NCI-H1105 (cell line): ENCODE measurements at regions not wholly inside any gene's neighbourhood (a gene's known extent, or its start where the extent isn't known, plus 50 kb on each side); places are given as distances from the start of the nearest gene placed in this dataset.
"Not testable (repeated sequence)": the region's sequence is repeated elsewhere in the genome, so short reads cannot be mapped to it uniquely, and the experiment has no call there.

ENCODE experiments used
- DNase-seq: peaks from one replicate; lab custom pipeline; 2025; lab: John Stamatoyannopoulos, UW

DNA sequence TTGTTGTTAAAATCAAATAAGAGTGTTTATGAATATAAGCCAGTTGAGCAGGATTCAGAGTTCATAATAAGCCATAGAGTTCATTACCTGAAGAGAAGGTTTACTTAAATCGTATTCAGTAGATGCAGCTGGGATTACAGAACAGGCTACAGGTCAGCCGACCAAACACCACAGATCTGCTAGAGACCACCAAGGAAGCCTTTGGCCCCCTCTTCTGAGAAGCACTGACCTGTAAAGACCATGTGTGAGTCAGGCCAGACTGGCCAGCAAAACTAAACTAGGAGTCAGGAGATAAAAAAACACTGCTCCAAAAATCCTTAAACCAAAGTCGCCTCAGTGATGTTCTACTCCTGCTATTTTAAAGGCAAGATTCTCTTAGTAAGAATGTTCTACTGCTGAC lies 1125.5 kb downstream of the FAT4 start:
- no peak for DNase-seq

DNA sequence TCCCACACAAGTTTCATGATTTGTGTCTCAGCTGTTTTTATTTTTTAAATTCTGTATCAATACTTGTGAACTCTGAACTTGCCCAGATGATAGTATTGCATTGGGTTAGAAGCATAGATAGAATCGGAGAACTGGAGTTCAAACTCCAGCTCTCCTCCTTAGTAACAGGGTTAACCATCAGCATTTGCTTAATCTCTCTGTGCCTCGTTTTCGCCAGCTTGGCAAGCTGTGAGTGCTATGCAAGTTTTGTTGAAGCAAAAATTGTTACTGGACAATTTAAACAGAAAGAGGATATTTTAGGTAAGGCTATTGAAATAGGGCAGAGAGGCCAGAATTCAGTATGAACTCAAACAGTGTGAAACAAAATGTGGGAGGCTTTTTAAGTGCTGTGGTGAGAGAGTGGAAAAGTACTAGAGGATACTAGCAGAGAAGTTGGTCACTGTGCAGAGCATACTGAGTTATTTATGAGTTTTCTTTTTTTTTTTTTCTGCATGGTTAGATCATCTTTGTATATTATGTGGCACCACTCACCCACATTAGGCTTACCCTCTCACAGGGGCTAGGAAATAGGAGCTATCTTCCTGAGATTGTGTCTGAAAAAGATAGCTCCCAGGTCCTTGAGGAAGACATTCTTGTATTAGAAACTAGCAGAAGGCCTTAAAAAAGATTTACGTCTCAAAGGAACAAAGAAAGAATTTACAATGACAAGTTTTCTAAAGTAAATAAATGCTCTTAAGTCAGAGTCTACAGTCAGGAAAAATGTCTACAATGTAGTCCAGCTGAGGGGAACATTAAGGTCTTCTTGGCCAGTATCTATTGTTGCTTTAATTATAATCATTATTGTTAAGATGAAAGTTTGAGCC lies 1126.6 kb downstream of the FAT4 start:
- DNase-seq = no peak

DNA sequence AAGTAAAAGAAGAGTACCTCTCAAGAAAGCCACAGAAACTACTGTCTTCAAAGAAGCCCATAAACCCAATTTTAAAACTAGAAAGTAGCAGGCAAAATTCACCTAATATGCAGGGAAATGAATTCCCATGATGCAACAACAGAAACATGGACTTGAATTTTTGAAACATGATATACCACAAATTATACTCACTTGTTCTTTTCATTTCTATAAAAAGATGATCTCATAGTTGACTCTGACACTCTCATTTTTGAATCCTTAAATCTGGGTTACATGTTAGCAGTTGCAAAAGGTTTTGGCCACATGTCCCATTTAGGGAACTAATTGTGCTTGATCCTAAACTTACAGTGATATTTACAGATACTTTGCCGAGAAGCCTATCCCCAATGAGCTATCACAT lies 1130.8 kb downstream of the FAT4 start:
- DNase-seq = no peak

DNA sequence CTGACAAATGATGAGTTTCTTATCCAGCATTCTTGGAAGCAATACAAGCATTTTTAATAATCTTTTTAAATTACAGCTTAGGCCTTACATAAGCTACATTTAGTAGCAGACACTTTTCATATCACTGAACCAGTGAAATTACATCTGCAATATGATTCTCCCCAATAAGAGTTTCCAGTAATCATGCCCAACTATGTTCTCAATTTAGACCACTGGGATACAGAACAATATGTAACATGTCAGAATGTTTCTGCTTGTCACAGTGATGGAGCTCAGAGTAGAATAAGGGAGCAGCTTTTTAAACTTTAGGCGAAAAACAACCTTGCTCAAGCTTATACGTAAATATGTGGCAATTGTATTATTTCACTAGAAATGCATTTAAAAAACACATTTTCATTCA lies 1132.2 kb downstream of the FAT4 start:
- no peak for DNase-seq

DNA sequence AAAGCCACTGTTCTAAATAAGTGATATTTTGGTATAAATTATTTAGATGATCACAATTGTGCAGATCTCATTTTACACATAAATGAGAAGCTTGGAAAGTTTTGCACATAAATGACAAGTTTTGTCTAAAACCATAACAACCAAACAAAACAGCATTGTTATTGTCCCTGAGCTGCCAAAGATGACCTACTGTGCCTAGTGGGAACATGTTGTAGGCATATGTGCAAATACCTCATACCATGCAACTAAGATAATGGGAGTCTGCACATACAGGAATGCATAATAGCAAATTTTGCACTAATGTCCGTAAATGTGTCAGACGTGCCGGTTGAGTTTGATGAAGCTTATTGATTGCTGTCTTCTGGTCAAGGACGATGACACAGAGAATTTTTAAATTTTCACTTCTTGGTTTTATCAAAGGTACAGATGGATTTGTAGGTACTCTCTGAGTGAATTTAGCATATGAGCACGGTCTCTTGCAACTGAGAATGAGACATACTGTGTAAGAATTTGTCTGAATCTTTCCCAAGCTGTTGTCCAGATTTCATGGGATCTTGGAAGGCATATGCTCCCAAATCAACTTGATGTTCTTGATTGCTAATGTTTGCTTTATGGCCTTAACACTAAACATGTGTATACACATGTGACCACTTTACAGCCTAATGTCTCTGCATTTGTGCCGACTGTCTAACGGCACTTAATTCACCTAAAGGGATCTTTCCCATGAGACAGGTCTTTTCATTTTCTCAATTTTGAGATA lies 1133.5 kb downstream of the FAT4 start:
- no peak for DNase-seq

- DNase-seq = no peak
Measured at GRCh38 chr4:126451237-126451873, 1136.6 kb downstream of the FAT4 start.

DNA sequence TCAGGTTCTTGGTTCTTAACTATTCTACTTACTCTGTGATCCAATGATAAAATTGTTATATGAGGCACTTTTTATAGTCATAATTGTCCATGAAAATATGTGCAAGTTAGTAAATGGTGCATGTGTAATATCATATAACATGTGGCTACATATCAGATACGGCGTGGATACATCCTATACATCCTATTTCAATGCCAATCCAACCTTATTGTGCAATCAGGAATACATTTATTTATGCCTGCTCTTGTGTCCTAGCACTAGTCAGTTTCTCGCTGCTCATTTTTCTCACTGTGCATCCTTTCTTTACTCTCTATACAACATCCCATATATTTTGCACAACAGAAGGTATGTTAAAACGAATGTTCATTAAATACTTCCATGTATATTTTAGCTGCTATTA lies 1141.1 kb downstream of the FAT4 start:
- DNase-seq = no peak

GRCh38 chr4:126458993-126459392 lies 1144.2 kb downstream of the FAT4 start:
- DNase-seq = no peak

DNA sequence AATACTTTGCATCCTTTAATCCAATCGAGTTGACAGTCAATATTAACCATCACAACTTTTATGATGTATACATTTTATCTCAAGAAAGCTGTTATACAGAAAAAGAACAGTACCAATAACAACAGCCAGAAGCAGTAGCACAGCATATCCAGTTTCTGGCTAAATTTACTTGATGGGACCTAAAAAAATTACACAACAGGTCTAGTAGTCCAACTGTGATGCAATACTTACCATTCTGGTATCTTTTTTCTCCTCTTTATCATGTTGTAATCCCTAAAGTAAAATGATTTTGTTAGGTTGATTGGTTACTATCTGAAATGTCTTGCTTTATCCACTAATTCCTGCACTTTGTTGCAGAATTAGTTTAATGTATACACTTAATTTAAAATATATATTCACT lies 1150.6 kb downstream of the FAT4 start:
- no peak for DNase-seq

- no peak for DNase-seq
Measured at GRCh38 chr4:126466848-126467247, 1152.1 kb downstream of the FAT4 start.

DNA sequence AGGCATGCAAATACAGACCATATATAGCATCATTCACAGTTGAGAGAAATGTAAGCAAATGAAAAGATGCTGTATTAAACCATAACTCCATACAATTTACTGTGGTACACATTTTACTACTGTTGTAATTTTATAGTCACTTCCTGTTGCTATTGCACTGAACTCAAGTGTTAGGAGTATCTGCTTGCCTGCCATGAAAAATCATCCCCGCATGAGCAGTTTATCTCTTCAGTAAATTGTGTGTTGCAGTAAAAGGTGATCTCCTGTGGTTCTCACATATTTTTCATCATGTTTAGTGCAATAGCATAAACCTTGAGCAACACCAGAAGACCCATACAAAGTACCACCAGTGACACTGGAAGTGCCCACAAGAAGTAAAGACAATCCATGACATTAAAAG lies 1153.4 kb downstream of the FAT4 start:
- DNase-seq = no peak

DNA sequence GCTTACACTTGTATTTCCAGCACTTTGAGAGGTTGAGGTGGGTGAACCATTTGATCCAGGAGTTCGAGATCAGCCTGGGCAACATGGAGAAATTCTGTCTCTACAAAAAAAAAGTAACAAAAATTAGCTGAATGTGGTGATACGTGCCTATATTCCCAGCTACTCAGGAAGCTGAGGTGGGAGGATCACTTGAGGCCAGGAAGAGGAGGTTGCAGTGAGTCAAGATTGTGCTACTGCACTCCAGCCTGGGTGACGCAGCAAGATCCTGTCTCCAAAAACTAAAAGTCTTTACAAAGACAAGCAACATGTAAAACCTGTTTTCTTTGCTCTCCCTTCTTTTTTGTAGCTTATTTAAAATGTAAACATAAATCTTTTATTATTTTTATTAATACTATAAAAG lies 1156.1 kb downstream of the FAT4 start:
- no peak for DNase-seq

DNA sequence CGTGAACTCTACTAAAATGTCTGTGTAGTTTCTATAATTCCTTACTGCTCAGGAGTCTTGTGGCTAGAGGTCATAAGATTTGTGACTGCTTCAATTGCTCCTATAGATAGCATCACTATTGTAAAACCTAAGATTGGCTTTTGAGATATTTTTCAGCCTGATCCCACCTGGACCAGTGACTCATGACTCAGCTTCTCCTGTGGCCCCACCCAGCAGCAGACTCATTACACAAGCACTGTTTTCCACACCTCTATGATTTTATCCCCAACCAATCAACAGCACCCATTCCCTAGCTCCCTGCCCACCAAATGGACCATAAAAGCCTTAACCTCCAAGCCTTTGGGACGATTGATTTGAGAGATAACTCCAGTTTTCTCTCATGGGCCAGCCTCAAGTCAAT lies 1157.0 kb upstream of the INTU start:
- DNase-seq = no peak

- no peak for DNase-seq
Measured at GRCh38 chr4:126479709-126480108, 1153.0 kb upstream of the INTU start.

DNA sequence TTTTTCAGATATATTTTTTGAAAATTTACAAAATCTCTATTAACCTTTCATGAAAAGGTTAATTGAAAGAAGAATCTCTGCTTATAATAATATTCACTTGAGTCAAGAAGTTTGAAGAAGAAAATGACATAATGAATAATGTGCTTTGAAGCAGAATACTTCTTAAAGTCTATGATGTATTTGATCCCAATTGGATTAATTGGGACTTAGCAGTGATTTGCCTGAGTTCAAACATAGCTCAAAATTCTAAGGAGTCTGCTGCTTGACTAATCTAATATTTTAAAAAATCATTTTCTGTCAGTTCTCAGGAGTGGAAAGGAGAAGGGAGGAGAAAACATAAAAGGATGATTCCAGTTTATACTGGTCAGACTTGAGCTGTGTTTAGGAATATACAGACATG lies 1150.4 kb upstream of the INTU start:
- DNase-seq = no peak

DNA sequence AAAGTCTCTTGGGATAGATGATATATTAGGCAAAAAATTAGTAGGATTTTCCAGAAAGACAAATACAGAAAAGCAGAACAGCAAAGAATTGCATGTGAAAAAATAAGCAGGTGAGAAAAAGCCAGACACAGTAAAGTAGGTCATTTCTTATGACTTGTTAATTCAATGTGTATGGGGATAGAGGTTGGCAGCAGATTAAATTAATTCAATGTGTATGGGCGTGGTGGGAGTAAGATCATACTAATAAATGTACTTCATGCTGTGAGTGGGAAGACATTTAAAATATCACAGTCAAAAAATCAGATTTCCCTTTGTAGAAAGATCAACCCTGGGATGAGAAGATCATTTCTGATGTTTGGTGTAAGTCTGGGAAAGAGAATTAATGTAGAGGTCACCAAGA lies 1146.4 kb upstream of the INTU start:
- DNase-seq = no peak

- DNase-seq = no peak
Measured at GRCh38 chr4:126489826-126490463, 1142.8 kb upstream of the INTU start.

GRCh38 chr4:126495163-126495752 lies 1137.5 kb upstream of the INTU start:
- no peak for DNase-seq

- DNase-seq = no peak
Measured at GRCh38 chr4:126512979-126513378, 1119.8 kb upstream of the INTU start.

DNA sequence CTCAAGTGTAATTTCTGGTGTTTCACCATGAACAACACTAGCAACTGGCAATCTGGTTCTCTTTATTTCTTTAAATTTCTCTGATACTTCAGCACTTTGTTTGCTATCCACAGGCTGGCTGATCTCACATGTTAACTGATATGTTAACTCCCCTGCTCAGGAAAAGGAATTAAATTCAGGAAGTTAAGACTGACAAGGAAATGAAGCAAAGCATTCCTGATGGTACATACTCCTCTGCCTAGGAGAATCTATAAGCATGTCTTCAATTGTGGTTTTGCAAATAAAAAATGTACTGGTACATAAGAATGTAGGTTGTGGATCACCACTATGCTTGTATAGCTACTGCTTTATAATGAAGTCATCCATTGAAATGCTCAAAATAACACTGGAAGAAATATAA lies 1119.2 kb upstream of the INTU start:
- no peak for DNase-seq

DNA sequence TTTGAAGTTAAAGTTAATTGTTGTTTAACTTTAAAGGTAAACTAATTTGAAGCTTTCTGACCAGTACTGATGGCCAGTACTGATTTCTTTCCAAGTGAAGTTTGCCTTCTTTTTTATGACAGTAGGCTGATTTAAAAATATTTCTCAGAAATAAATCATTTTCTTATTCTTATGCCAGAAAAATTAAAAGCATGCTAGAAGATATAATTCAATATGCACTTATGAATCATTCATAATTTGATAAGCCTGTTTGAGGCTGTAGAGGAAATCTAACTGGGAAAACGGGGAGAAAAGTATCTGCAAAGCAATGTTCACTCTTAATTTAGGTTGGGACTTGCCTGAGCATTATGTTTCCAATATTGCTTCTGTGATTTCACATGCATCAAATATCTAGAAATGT lies 1112.0 kb upstream of the INTU start:
- no peak for DNase-seq

DNA sequence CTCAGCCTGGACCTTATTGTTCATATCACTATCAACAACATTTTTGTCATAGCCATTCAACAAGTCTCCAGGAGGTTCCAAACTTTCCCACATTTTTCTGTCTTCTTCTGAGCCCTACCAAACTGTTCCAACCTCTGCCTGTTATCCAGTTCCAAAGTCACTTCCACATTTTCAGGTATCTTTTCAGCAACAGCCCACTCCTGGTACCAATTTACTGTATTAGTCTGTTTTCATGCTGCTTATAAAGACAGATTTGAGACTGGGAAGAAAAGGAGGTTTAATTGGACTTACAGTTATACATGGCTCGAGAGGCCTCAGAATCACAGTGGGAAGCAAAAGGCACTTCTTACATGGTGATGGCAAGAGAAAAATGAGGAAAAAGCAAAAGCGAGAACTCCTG lies 1107.4 kb upstream of the INTU start:
- DNase-seq = not testable (repeated sequence)
